PFSK-1 (cell line): ENCODE measurements at regions not wholly inside any gene's neighbourhood (a gene's known extent, or its start where the extent isn't known, plus 50 kb on each side); places are given as distances from the start of the nearest gene placed in this dataset.

Source experiments
- FOXP2 ChIP-seq: optimal IDR thresholded peaks from 2 replicates; pipeline ENCODE3; 2011; ENCODE audit warnings: borderline replicate concordance, control low read depth, inconsistent platforms; ENCODE audit not compliant: insufficient read depth; ENCODE audit errors: extremely low read length, extremely low read depth
- POLR2AphosphoS5 ChIP-seq: IDR thresholded peaks from 2 replicates; pipeline ENCODE4 v1.6.1; 2012; ENCODE audit warnings: low read depth, mild to moderate bottlenecking, control low read depth, low read length, moderate library complexity
- SIN3A ChIP-seq: IDR thresholded peaks from 2 replicates; pipeline ENCODE4 v1.6.1; 2012; ENCODE audit warnings: mild to moderate bottlenecking, low read length, moderate library complexity, borderline replicate concordance; ENCODE audit not compliant: insufficient read depth
- TAF1 ChIP-seq: IDR thresholded peaks from 2 replicates; pipeline ENCODE4 v1.6.1; 2012; ENCODE audit warnings: low read length, control low read depth, borderline replicate concordance; ENCODE audit not compliant: insufficient read depth
- TF ChIP-seq, protein P1 (sequence below), 2 experiments: IDR thresholded peaks; 2 replicates each; pipeline versions ENCODE4 v1.6.1 to v1.8.0; 2011 to 2012; ENCODE audit warnings: low read depth in 2 of 2, low read length in 2 of 2, control low read depth in 1 of 2, inconsistent platforms in 1 of 2, mild to moderate bottlenecking in 1 of 2, moderate library complexity in 1 of 2; ENCODE audit not compliant: insufficient read depth in 1 of 2

DNA sequence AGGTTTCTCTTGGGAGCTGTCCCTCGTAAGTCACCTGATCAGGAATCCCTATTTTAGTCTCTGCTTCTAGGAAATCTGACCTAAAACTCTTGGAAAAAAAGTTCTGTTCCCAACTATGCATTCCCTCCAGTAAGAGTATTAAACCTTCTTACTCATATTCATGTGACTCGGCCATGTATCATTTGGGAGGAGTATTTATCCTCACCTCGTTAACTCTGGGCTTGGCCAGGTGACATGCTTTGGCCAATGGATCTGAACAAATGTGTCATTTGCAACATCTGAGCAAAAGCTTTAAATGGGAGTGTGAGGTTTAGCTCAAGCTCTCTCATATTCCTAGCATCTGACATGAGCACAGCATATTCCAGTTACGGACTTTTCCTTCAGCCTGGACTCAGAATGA, 226.8 kb downstream of the NUAK1 start:
- TF ChIP-seq POLR2AphosphoS5 = no peak
- TF ChIP-seq, protein P1, sequence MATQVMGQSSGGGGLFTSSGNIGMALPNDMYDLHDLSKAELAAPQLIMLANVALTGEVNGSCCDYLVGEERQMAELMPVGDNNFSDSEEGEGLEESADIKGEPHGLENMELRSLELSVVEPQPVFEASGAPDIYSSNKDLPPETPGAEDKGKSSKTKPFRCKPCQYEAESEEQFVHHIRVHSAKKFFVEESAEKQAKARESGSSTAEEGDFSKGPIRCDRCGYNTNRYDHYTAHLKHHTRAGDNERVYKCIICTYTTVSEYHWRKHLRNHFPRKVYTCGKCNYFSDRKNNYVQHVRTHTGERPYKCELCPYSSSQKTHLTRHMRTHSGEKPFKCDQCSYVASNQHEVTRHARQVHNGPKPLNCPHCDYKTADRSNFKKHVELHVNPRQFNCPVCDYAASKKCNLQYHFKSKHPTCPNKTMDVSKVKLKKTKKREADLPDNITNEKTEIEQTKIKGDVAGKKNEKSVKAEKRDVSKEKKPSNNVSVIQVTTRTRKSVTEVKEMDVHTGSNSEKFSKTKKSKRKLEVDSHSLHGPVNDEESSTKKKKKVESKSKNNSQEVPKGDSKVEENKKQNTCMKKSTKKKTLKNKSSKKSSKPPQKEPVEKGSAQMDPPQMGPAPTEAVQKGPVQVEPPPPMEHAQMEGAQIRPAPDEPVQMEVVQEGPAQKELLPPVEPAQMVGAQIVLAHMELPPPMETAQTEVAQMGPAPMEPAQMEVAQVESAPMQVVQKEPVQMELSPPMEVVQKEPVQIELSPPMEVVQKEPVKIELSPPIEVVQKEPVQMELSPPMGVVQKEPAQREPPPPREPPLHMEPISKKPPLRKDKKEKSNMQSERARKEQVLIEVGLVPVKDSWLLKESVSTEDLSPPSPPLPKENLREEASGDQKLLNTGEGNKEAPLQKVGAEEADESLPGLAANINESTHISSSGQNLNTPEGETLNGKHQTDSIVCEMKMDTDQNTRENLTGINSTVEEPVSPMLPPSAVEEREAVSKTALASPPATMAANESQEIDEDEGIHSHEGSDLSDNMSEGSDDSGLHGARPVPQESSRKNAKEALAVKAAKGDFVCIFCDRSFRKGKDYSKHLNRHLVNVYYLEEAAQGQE (IDR thresholded peaks at IDR 0.05; ENCODE audit: insufficient read depth in 1 of 2, low read depth in 2 of 2, low read length in 2 of 2) = no peak
- no peak for TF ChIP-seq SIN3A
- no peak for TF ChIP-seq FOXP2
- no peak for TF ChIP-seq TAF1

DNA sequence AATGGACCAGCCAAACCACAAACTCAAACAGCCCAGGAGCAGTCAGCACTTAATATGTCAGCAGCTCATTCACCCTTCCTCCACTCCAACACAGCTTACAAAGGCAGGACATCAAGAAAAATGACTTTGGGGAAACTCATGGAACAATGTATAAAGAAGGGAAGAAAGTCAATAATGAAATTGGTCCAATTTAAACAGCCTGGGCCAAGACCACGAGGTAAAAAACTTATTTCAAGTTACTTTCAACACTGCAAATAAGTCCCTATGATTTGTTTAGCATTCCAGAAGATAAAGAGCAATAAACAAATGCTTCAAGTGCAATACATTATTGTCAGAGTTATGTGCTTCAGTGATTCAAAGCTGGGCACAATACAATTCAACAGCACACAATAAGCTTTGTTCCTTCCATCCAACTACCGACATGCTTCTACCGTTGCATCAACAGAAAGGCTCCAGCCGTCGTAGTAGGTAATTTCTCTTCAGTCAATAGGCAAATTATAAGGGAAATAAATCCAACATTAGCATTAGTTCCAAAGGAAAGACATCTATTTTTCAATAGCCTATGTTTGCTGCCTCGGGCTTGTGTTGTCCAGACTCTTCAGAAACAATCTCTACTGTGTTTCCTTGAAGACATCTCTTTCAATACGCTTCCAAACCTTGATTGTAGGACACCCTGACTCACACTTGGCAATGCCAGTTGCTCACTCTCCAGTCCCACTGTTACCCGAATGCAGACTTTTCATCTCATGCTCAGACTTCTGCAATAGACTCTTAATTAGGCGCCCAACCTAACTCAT, 225.7 kb downstream of the NUAK1 start:
- TF ChIP-seq FOXP2 (no peak), POLR2AphosphoS5 (no peak), TAF1 (no peak)
- TF ChIP-seq, protein P1 (IDR thresholded peaks at IDR 0.05; ENCODE audit: insufficient read depth in 1 of 2, low read depth in 2 of 2, low read length in 2 of 2) = no peak

- TF ChIP-seq TAF1 (no peak), SIN3A (no peak), FOXP2 (no peak), POLR2AphosphoS5 (no peak)
- TF ChIP-seq, protein P1 (IDR thresholded peaks at IDR 0.05; ENCODE audit: insufficient read depth in 1 of 2, low read depth in 2 of 2, low read length in 2 of 2) = no peak
Observed at GRCh38 chr12:105915997-105916759, 222.6 kb downstream of the NUAK1 start.

GRCh38 chr12:105916760-105917039, 222.1 kb downstream of the NUAK1 start:
- no peak for TF ChIP-seq FOXP2
- TF ChIP-seq, protein P1 (IDR thresholded peaks at IDR 0.05; ENCODE audit: insufficient read depth in 1 of 2, low read depth in 2 of 2, low read length in 2 of 2) = no peak
- TF ChIP-seq SIN3A = no peak
- TF ChIP-seq TAF1 = no peak
- no peak for TF ChIP-seq POLR2AphosphoS5
